ENCODE measurements at regions not wholly inside any gene's neighbourhood (a gene's known extent, or its start where the extent isn't known, plus 50 kb on each side); places are given as distances from the start of the nearest gene placed in this dataset.

DNA sequence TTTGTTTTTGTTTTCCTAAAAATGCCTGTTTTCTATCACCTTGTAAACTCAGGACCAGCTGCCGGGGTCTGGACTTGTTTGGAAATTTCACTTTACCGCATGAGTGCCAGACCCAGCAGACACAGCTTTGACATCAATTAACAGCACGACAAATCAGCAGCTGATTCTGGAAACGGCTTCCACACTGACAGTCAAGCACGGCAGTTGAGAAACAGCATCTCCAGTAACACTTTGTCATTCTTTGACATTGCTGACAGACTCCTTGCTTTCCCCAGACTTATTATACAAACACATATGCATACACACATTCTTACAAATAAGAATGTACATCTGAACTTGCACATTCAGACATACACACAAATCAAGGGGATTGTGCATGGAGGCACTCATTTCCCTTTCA, 1017.6 kb upstream of the HS3ST1 start:
- Histone ChIP-seq H2BK5ac (ENCODE audit: low read depth, low read length, poor library complexity, severe bottlenecking) (no peak overlapping the region), H4K20me1 (ENCODE audit: insufficient read depth, low read length) (no peaks in the 10 kb centered on the region), H3K23ac (ENCODE audit: low read depth, low read length) (no peak overlapping the region), H2BK20ac (ENCODE audit: low read depth, low read length) (no peak overlapping the region), H3K27me3 (ENCODE audit: control insufficient read depth, insufficient read depth, low read length) (no peaks in the 10 kb centered on the region), H3K18ac (ENCODE audit: low read depth, low read length) (no peak overlapping the region), H3K4me3 (ENCODE audit: insufficient read depth, low read depth, low read length) (no peak overlapping the region), H3K9me1 (ENCODE audit: insufficient read depth, low read length) (no peaks in the 10 kb centered on the region), H4K91ac (ENCODE audit: insufficient read depth, low read depth, low read length) (no peak overlapping the region), H3K9ac (ENCODE audit: low read depth, low read length) (no peak overlapping the region), H2BK15ac (ENCODE audit: low read depth, low read length) (no peak overlapping the region), H3K4me1 (ENCODE audit: control insufficient read depth, insufficient read depth, low read length) (no peaks in the 10 kb centered on the region), H3K36me3 (ENCODE audit: control insufficient read depth, insufficient read depth, low read length) (no peaks in the 10 kb centered on the region), H3K79me1 (ENCODE audit: low read depth in 1 of 2, low read length in 2 of 2) (no peaks in the 10 kb centered on the region), H2AK5ac (ENCODE audit: low read depth, low read length) (no peak overlapping the region), H2AK9ac (replicated peaks; ENCODE audit: low read depth, low read length, poor library complexity) (no peak overlapping the region), H3K9me3 (ENCODE audit: control insufficient read depth, insufficient read depth, low read length) (peaks cover 10% of the 10 kb centered on the region), H3K4ac (ENCODE audit: low read depth, low read length) (no peak overlapping the region), H3K14ac (replicated peaks; ENCODE audit: low read depth, low read length) (no peak overlapping the region), H2BK120ac (ENCODE audit: low read depth, low read length) (no peak overlapping the region), H4K8ac (ENCODE audit: low read depth in 2 of 2, low read length in 2 of 2) (no peak overlapping the region), H3K56ac (ENCODE audit: extremely low read depth, insufficient read depth, low read length) (no peak overlapping the region), H3K4me2 (ENCODE audit: low read depth, low read length) (no peak overlapping the region), H4K5ac (ENCODE audit: low read depth, low read length) (no peak overlapping the region), H3K27ac (ENCODE audit: insufficient read depth, low read length) (no peak overlapping the region), H2AFZ (replicated peaks; ENCODE audit: low read length, poor library complexity) (no peak overlapping the region)
- DNase-seq (no peak), ATAC-seq (ENCODE audit: low read depth) (no peak)
- WGBS, 2 experiments (ENCODE audit: extremely low coverage in 2 of 2, insufficient read length in 1 of 2), result no CpG with 5 or more reads among the region's 5 CpGs
- intact Hi-C loops (cut with micrococcal nuclease) (no loop called here), in situ Hi-C loops (cut with MboI; ENCODE audit: low sequenced_read_pairs) (no loop called here), dilution Hi-C loops (cut with HindIII; ENCODE audit: low sequenced_read_pairs, unreplicated experiment) (no loop called here)
- no TSS peak for BruUV-seq (replicated peaks)
- ChIA-PET POLR2A (ENCODE audit: unreplicated experiment) (no interaction called here), CTCF (no interaction called here)
- TF ChIP-seq FOS (IDR thresholded peaks at IDR 0.05; ENCODE audit: low read depth, low read length), result no peak
- TF ChIP-seq, protein P1, sequence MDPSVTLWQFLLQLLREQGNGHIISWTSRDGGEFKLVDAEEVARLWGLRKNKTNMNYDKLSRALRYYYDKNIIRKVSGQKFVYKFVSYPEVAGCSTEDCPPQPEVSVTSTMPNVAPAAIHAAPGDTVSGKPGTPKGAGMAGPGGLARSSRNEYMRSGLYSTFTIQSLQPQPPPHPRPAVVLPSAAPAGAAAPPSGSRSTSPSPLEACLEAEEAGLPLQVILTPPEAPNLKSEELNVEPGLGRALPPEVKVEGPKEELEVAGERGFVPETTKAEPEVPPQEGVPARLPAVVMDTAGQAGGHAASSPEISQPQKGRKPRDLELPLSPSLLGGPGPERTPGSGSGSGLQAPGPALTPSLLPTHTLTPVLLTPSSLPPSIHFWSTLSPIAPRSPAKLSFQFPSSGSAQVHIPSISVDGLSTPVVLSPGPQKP (IDR thresholded peaks at IDR 0.05; ENCODE audit: borderline replicate concordance, low read depth, low read length), result no peak
- TF ChIP-seq NFE2L2 (IDR thresholded peaks at IDR 0.05; ENCODE audit: low read depth, low read length), result no peak
- TF ChIP-seq SMC3 (IDR thresholded peaks at IDR 0.05; ENCODE audit: low read depth, low read length), result no peak
- TF ChIP-seq MAFK (IDR thresholded peaks at IDR 0.05; ENCODE audit: low read depth, low read length), result no peak
- TF ChIP-seq POLR2A (IDR thresholded peaks at IDR 0.05; ENCODE audit: low read depth, low read length), result no peak
- no peak for TF ChIP-seq RFX5 (IDR thresholded peaks at IDR 0.05; ENCODE audit: low read depth, low read length)
- no peak for TF ChIP-seq RAD21 (IDR thresholded peaks at IDR 0.05; ENCODE audit: low read length)
- no peak for TF ChIP-seq MXI1 (IDR thresholded peaks at IDR 0.05; ENCODE audit: borderline replicate concordance, low read depth, low read length)
